ENCODE measurements at regions not wholly inside any gene's neighbourhood (a gene's known extent, or its start where the extent isn't known, plus 50 kb on each side); places are given as distances from the start of the nearest gene placed in this dataset.
A peak's percentile ranks its signal among the peaks of the same experiment; 100 is the strongest.

DNA sequence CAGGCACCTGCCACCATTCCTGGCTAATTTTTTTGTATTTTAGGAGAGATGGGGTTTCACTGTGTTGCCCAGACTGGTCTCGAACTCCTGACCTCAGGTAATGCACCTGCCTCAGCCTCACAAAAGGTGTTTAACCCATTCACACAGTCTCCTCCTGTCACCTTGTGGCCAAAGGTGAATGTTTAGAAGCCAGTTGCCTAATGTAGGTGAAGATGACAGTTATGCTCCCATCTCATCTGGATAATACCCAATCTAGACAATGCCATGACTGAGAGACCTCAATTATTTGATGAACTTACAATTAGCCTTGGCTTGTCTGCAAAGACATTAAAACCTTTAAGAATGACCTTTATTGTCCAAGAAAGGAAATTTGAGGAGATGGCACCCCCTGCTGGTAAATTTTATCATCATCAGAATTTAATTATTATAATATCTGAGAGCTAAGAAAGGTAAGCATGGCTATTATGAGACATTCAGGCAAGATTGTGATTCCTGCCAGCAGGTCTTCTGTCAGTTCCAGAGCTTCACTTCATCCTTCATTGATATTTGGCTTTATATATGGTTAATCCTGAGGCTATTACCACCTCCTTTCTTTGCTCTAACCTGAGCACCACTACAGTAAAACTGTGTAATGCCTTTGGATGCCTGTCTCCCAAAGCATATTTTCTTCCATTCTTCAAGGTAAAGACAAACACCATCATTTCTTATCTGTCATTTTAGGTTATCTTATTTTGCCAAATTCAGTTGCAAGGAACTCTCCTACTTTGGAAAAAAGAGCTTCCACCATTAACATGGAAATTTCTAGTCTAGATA is 117.6 kb downstream of the FAM124B start:
- Histone ChIP-seq H3K27me3 (peaks cover 0 to 41% (median 7%) of the 10 kb centered on the region in 7 donors), H3K27ac (no peak overlapping the region), H3K9me3 (no peaks in the 10 kb centered on the region), H3K4me3 (no peak overlapping the region), H3K4me1 (peaks cover 0 to 12% (median 0%) of the 10 kb centered on the region in 9 donors), H3K36me3 (no peaks in the 10 kb centered on the region)
- 41 to 48% methylated on average over 1 of the region's 1 CpG for WGBS, 2 donors
- ATAC-seq, result peak in 7 of 8 donors; percentile 37 to 53 (median 42)
- peak; percentile 38 to 82 (median 64) for TF ChIP-seq CTCF (IDR thresholded peaks at IDR 0.05)
- intact Hi-C loops (cut with DNase I), result loop anchor here (1.0 to 5.0 kb wide), 11 partner anchors 246 to 314 kb away; partner anchors contain the start of gene SERPINE2 (in 2 of the 10)
- DNase-seq, result peak in 1 of 2 donors; percentile 19

GRCh38 chr2:224283466-224283965 is 118.4 kb downstream of the FAM124B start:
- peak in 3 of 8 donors; percentile 24 to 42 (median 39) for ATAC-seq
- Histone ChIP-seq H3K36me3 (no peaks in the 10 kb centered on the region), H3K27ac (no peak overlapping the region), H3K4me3 (no peak overlapping the region), H3K27me3 (peaks cover 0 to 37% (median 5%) of the 10 kb centered on the region in 7 donors), H3K9me3 (no peaks in the 10 kb centered on the region), H3K4me1 (peaks cover 0 to 12% (median 0%) of the 10 kb centered on the region in 9 donors)
- 53 to 66% methylated on average over 8 of the region's 8 CpGs for WGBS, 2 donors
- no peak for DNase-seq
- TF ChIP-seq CTCF (IDR thresholded peaks at IDR 0.05), result no peak
- intact Hi-C loops (cut with DNase I), result loop anchor here in 4 of 10 donors (5.0 kb wide), 4 partner anchors 246 to 311 kb away; partner anchors contain the start of gene SERPINE2 (in 1 of the 4)

GRCh38 chr2:224281374-224281773 is 120.5 kb downstream of the FAM124B start:
- Histone ChIP-seq H3K4me1 (peaks cover 0 to 12% (median 0%) of the 10 kb centered on the region in 9 donors), H3K4me3 (no peak overlapping the region), H3K27ac (no peak overlapping the region), H3K36me3 (no peaks in the 10 kb centered on the region), H3K27me3 (peaks cover 0 to 22% (median 0%) of the 10 kb centered on the region in 7 donors), H3K9me3 (no peaks in the 10 kb centered on the region)
- TF ChIP-seq CTCF (IDR thresholded peaks at IDR 0.05), result no peak
- whole genome bisulfite sequencing, 2 donors, result 84 to 95% methylated on average over 2 of the region's 2 CpGs
- DNase-seq (no peak), ATAC-seq (no peak)
- intact Hi-C loops (cut with DNase I), result loop anchor here in 4 of 10 donors (5.0 kb wide), 4 partner anchors 244 to 309 kb away; partner anchors contain the start of gene SERPINE2 (in 1 of the 4)

- no peaks in the 10 kb centered on the region for H3K9me3 ChIP-seq
- DNase-seq (no peak), ATAC-seq (no peak)
- peaks cover 0 to 6% (median 0%) of the 10 kb centered on the region in 9 donors for H3K4me1 ChIP-seq
- no peaks in the 10 kb centered on the region for H3K36me3 ChIP-seq
- no peak overlapping the region for H3K27ac ChIP-seq
- intact Hi-C loops (cut with DNase I), result no loop called here
- WGBS, 2 donors, result 75 to 81% methylated on average over 3 of the region's 3 CpGs
- H3K27me3 ChIP-seq, result peaks cover 0 to 5% (median 0%) of the 10 kb centered on the region in 7 donors
- no peak overlapping the region for H3K4me3 ChIP-seq
- TF ChIP-seq CTCF (IDR thresholded peaks at IDR 0.05), result no peak
Measured at GRCh38 chr2:224278531-224278930, 123.4 kb downstream of the FAM124B start.
